ENCODE measurements at regions not wholly inside any gene's neighbourhood (a gene's known extent, or its start where the extent isn't known, plus 50 kb on each side); places are given as distances from the start of the nearest gene placed in this dataset.

GRCh38 chr17:70787721-70788300 lies 618.5 kb downstream of the KCNJ2 start:
- TF ChIP-seq, protein P1, sequence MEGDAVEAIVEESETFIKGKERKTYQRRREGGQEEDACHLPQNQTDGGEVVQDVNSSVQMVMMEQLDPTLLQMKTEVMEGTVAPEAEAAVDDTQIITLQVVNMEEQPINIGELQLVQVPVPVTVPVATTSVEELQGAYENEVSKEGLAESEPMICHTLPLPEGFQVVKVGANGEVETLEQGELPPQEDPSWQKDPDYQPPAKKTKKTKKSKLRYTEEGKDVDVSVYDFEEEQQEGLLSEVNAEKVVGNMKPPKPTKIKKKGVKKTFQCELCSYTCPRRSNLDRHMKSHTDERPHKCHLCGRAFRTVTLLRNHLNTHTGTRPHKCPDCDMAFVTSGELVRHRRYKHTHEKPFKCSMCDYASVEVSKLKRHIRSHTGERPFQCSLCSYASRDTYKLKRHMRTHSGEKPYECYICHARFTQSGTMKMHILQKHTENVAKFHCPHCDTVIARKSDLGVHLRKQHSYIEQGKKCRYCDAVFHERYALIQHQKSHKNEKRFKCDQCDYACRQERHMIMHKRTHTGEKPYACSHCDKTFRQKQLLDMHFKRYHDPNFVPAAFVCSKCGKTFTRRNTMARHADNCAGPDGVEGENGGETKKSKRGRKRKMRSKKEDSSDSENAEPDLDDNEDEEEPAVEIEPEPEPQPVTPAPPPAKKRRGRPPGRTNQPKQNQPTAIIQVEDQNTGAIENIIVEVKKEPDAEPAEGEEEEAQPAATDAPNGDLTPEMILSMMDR (conservative IDR thresholded peaks at IDR 0.05), result no peak
- no peak for TF ChIP-seq EZH2 (IDR thresholded peaks at IDR 0.05; ENCODE audit: low read depth)

Measured in PC-9 (cell line).